GM12891 (cell line): ENCODE measurements at regions not wholly inside any gene's neighbourhood (a gene's known extent, or its start where the extent isn't known, plus 50 kb on each side); places are given as distances from the start of the nearest gene placed in this dataset.

Experiments used
- POLR2A ChIP-seq: IDR thresholded peaks from 2 replicates; pipeline ENCODE4 v1.6.1; 2011; ENCODE audit warnings: low read depth, low read length, control low read depth
- POLR2AphosphoS5 ChIP-seq: IDR thresholded peaks from 2 replicates; pipeline ENCODE4 v1.6.1; 2011; ENCODE audit warnings: low read depth, low read length, control low read depth
- POU2F2 ChIP-seq: IDR thresholded peaks from 2 replicates; pipeline ENCODE4 v1.6.1; 2011; ENCODE audit warnings: low read depth, mild to moderate bottlenecking, control low read depth, low read length, moderate library complexity
- SPI1 ChIP-seq: IDR thresholded peaks from 2 replicates; pipeline ENCODE4 v1.6.1; 2011; ENCODE audit warnings: low read depth, low read length, control low read depth
- TAF1 ChIP-seq: IDR thresholded peaks from 2 replicates; pipeline ENCODE4 v1.6.1; 2011; ENCODE audit warnings: low read depth, low read length, control low read depth

- TF ChIP-seq POLR2AphosphoS5 (no peak), TAF1 (no peak), POU2F2 (no peak), POLR2A (no peak), SPI1 (no peak)
These were observed 58.1 kb upstream of the UBL3 start for GRCh38 chr13:29908416-29909080.
